KMS-11 (cell line): ENCODE measurements at regions not wholly inside any gene's neighbourhood (a gene's known extent, or its start where the extent isn't known, plus 50 kb on each side); places are given as distances from the start of the nearest gene placed in this dataset.

ENCODE experiments used
- H2AFZ ChIP-seq: fragments of 200-600 bp; sonication (generic); 2 replicates; pipeline ENCODE4 v1.6.1; 2016; ENCODE audit warnings: antibody characterized with exemption, mixed run types, low read depth
- H3K27ac ChIP-seq: fragments of 200-600 bp; sonication (generic); 2 replicates; pipeline ENCODE4 v1.6.1; 2016; ENCODE audit warnings: mild to moderate bottlenecking, mixed run types
- H3K27me3 ChIP-seq: fragments of 200-600 bp; sonication (generic); 2 replicates; pipeline ENCODE4 v1.6.1; 2017; ENCODE audit warnings: mild to moderate bottlenecking, low read depth, mixed run types, moderate library complexity; ENCODE audit not compliant: insufficient read depth
- H3K36me3 ChIP-seq: fragments of 200-600 bp; sonication (generic); 2 replicates; pipeline ENCODE4 v1.6.1; 2017; ENCODE audit warnings: mild to moderate bottlenecking, mixed run types; ENCODE audit not compliant: insufficient read depth
- H3K4me1 ChIP-seq: fragments of 200-600 bp; sonication (generic); 2 replicates; pipeline ENCODE4 v1.6.1; 2016; ENCODE audit warnings: mild to moderate bottlenecking, low read depth, mixed run types; ENCODE audit not compliant: poor library complexity, severe bottlenecking
- H3K4me2 ChIP-seq: fragments of 200-600 bp; sonication (generic); 2 replicates; pipeline ENCODE4 v1.7.0; 2016; ENCODE audit warnings: mild to moderate bottlenecking, mixed run types
- H3K4me3 ChIP-seq: fragments of 200-600 bp; sonication (generic); IDR thresholded peaks from 2 replicates; pipeline ENCODE4 v1.6.1; 2017; ENCODE audit warnings: low read depth, low read length, mixed read lengths; ENCODE audit not compliant: insufficient read depth
- H3K79me2 ChIP-seq: fragments of 200-600 bp; sonication (generic); 2 replicates; pipeline ENCODE4 v1.6.1; 2016; ENCODE audit warnings: low read depth, mixed run types; ENCODE audit not compliant: insufficient read depth
- H3K9ac ChIP-seq: fragments of 200-600 bp; sonication (generic); 2 replicates; pipeline ENCODE4 v1.6.1; 2016; ENCODE audit warnings: mild to moderate bottlenecking, mixed run types
- H4K20me1 ChIP-seq: fragments of 200-600 bp; sonication (generic); 2 replicates; pipeline ENCODE4 v1.6.1; 2016; ENCODE audit warnings: mild to moderate bottlenecking, mixed run types; ENCODE audit not compliant: insufficient read depth
- CTCF ChIP-seq: fragments of 200-600 bp; sonication (generic); conservative IDR thresholded peaks from 2 replicates; pipeline ENCODE4 v1.6.1; 2017; ENCODE audit warnings: low read depth, mild to moderate bottlenecking, antibody characterized with exemption, low read length, moderate library complexity, mixed read lengths

- no peaks in the 10 kb centered on the region for H4K20me1 ChIP-seq
- no peaks in the 10 kb centered on the region for H3K27me3 ChIP-seq
- H3K4me2 ChIP-seq: no peak overlapping the region
- peaks cover 4% of the 10 kb centered on the region for H3K4me1 ChIP-seq
- no peak overlapping the region for H2AFZ ChIP-seq
- no peak overlapping the region for H3K4me3 ChIP-seq
- no peaks in the 10 kb centered on the region for H3K79me2 ChIP-seq
- no peak overlapping the region for H3K27ac ChIP-seq
- no peak overlapping the region for H3K9ac ChIP-seq
- no peaks in the 10 kb centered on the region for H3K36me3 ChIP-seq
- no peak for TF ChIP-seq CTCF
Measured at GRCh38 chr5:174306345-174307030, 261.0 kb downstream of the NSG2 start.

DNA sequence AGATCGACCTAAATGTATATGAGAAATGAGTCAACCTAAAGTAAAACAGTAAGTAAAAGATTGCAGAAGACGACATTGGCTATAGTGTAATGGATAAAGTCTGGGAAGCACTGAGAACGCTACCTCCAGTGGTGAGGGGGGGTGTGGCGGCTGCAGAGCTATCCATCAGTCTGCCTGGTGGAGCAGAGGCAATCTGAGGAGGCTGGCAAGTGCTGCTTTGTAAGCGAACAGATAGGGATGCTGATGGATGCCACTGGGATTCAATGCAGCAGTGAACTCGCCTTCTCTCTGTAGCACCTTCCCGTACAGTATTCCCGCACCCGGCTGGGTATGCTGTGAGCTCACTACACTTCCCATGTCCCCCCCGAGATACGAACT is 261.5 kb downstream of the NSG2 start:
- H3K4me1 ChIP-seq: peaks cover under 1% of the 10 kb centered on the region
- H3K27ac ChIP-seq: no peak overlapping the region
- H2AFZ ChIP-seq: no peak overlapping the region
- H3K36me3 ChIP-seq: no peaks in the 10 kb centered on the region
- H3K27me3 ChIP-seq: no peaks in the 10 kb centered on the region
- no peak for TF ChIP-seq CTCF
- H3K4me3 ChIP-seq: no peak overlapping the region
- H4K20me1 ChIP-seq: no peaks in the 10 kb centered on the region
- H3K9ac ChIP-seq: no peak overlapping the region
- no peaks in the 10 kb centered on the region for H3K79me2 ChIP-seq
- H3K4me2 ChIP-seq: no peak overlapping the region

DNA sequence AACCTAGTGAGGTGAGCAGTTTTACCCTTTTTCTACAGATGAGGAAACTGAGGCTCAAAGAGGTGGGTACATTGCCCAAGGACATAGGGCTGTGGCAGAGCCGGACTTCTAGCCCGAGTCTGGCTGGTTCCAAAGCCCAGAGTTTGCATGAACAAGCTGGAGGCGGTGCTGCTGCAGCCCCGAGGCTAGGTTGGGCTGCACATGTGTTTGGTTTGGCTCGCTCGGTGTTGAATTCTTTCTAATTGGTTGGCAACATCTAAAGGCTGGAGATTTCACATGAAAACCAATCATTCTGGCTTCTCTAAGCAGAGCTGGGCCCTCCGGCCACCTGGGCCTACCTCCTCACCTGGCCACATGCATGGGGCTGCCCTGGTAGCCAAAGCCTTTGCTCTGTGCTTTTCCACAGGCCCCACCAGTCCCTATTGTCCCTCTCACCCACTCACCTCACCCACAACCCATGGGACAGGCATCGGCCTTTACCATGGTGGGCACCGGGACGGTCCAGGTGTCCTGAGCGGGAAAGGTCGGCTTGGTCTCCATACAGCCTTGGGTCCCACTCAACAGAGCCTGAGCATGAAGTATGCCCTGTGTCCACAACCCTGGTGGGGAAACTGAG is 262.3 kb downstream of the NSG2 start:
- Histone ChIP-seq H3K9ac (no peak overlapping the region), H4K20me1 (no peaks in the 10 kb centered on the region), H3K79me2 (no peaks in the 10 kb centered on the region), H3K27me3 (no peaks in the 10 kb centered on the region), H3K4me3 (no peak overlapping the region), H3K27ac (no peak overlapping the region), H3K36me3 (no peaks in the 10 kb centered on the region), H3K4me1 (no peaks in the 10 kb centered on the region), H3K4me2 (no peak overlapping the region), H2AFZ (no peak overlapping the region)
- no peak for TF ChIP-seq CTCF

GRCh38 chr5:174309131-174309795 is 263.8 kb downstream of the NSG2 start:
- Histone ChIP-seq H2AFZ (no peak overlapping the region), H3K4me2 (no peak overlapping the region), H3K79me2 (no peaks in the 10 kb centered on the region), H4K20me1 (no peaks in the 10 kb centered on the region), H3K4me1 (no peaks in the 10 kb centered on the region), H3K4me3 (no peak overlapping the region), H3K36me3 (no peaks in the 10 kb centered on the region), H3K9ac (no peak overlapping the region), H3K27me3 (no peaks in the 10 kb centered on the region), H3K27ac (no peak overlapping the region)
- no peak for TF ChIP-seq CTCF
